ENCODE measurements at regions not wholly inside any gene's neighbourhood (a gene's known extent, or its start where the extent isn't known, plus 50 kb on each side); places are given as distances from the start of the nearest gene placed in this dataset.

- no peak for DNase-seq (ENCODE audit: low read depth in 2 of 2, low spot score in 1 of 2)
Measured at GRCh38 chr10:4043897-4044665, 259.1 kb upstream of the KLF6 start.

GRCh38 chr10:4041635-4042034 lies 256.6 kb upstream of the KLF6 start:
- DNase-seq (ENCODE audit: low read depth in 2 of 2, low spot score in 1 of 2): no peak

- no peak for DNase-seq (ENCODE audit: low read depth in 2 of 2, low spot score in 1 of 2)
Measured at GRCh38 chr10:4038000-4038399, 253.0 kb upstream of the KLF6 start.

GRCh38 chr10:4035599-4035945 lies 250.6 kb upstream of the KLF6 start:
- no peak for DNase-seq (ENCODE audit: low read depth in 2 of 2, low spot score in 1 of 2)

- DNase-seq (ENCODE audit: low read depth in 2 of 2, low spot score in 1 of 2): no peak
Measured at GRCh38 chr10:4034907-4035598, 250.0 kb upstream of the KLF6 start.

GRCh38 chr10:4033341-4033896 lies 248.4 kb upstream of the KLF6 start:
- no peak for DNase-seq (ENCODE audit: low read depth in 2 of 2, low spot score in 1 of 2)

GRCh38 chr10:4029866-4030265 lies 244.9 kb upstream of the KLF6 start:
- DNase-seq (ENCODE audit: low read depth in 2 of 2, low spot score in 1 of 2): no peak

GRCh38 chr10:4028854-4029583 lies 244.0 kb upstream of the KLF6 start:
- no peak for DNase-seq (ENCODE audit: low read depth in 2 of 2, low spot score in 1 of 2)

- DNase-seq (ENCODE audit: low read depth in 2 of 2, low spot score in 1 of 2): no peak
Measured at GRCh38 chr10:4028027-4028471, 243.0 kb upstream of the KLF6 start.

GRCh38 chr10:4025339-4025738 lies 240.3 kb upstream of the KLF6 start:
- no peak for DNase-seq (ENCODE audit: low read depth in 2 of 2, low spot score in 1 of 2)

GRCh38 chr10:4024516-4025245 lies 239.7 kb upstream of the KLF6 start:
- DNase-seq (ENCODE audit: low read depth in 2 of 2, low spot score in 1 of 2): no peak

GRCh38 chr10:4024027-4024426 lies 239.0 kb upstream of the KLF6 start:
- DNase-seq (ENCODE audit: low read depth in 2 of 2, low spot score in 1 of 2): no peak

GRCh38 chr10:4022473-4022872 lies 237.5 kb upstream of the KLF6 start:
- DNase-seq (ENCODE audit: low read depth in 2 of 2, low spot score in 1 of 2): no peak

- no peak for DNase-seq (ENCODE audit: low read depth in 2 of 2, low spot score in 1 of 2)
Measured at GRCh38 chr10:4020631-4021030, 235.6 kb upstream of the KLF6 start.

GRCh38 chr10:4018054-4018511 lies 233.1 kb upstream of the KLF6 start:
- DNase-seq (ENCODE audit: low read depth in 2 of 2, low spot score in 1 of 2): no peak

GRCh38 chr10:4017336-4017735 lies 232.3 kb upstream of the KLF6 start:
- no peak for DNase-seq (ENCODE audit: low read depth in 2 of 2, low spot score in 1 of 2)

GRCh38 chr10:4016214-4016740 lies 231.3 kb upstream of the KLF6 start:
- no peak for DNase-seq (ENCODE audit: low read depth in 2 of 2, low spot score in 1 of 2)

GRCh38 chr10:4013651-4014121 lies 228.7 kb upstream of the KLF6 start:
- peak in 1 of 2 donors; percentile 23 for DNase-seq (ENCODE audit: low read depth in 2 of 2, low spot score in 1 of 2)

GRCh38 chr10:4012848-4013247 lies 227.8 kb upstream of the KLF6 start:
- DNase-seq (ENCODE audit: low read depth in 2 of 2, low spot score in 1 of 2): no peak

GRCh38 chr10:4011136-4011812 lies 226.3 kb upstream of the KLF6 start:
- no peak for DNase-seq (ENCODE audit: low read depth in 2 of 2, low spot score in 1 of 2)

Data from stimulated activated CD8-positive, alpha-beta memory T cell treated with anti-CD3 and anti-CD28 coated beads, Interleukin-4, amount 100 ng/mL, for 4 hours (primary cell).